ENCODE measurements at regions not wholly inside any gene's neighbourhood (a gene's known extent, or its start where the extent isn't known, plus 50 kb on each side); places are given as distances from the start of the nearest gene placed in this dataset.
"Not testable (repeated sequence)": the region's sequence is repeated elsewhere in the genome, so short reads cannot be mapped to it uniquely, and the experiment has no call there.

DNA sequence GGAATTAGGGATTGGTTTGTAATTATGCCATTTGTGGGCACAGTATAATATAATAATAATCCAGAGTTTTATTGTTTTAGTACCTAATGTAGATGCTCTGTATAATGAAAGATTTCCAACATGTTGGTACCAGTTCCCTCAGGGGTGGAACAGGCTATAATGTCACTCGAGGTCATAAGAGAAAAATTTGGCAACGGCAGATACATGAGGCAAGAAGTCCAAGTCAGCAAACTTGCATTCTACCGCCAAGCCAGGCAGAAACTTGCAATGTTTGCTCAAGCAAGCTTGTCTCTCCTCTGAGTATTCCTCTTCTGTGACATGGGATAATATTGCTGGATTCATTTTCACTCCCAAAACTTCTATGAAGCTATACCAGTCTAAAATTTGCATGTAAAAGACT, 520.0 kb upstream of the SALL3 start:
- no peak for FAIRE-seq
- DNase-seq (ENCODE audit: insufficient read length, low spot score): no peak

DNA sequence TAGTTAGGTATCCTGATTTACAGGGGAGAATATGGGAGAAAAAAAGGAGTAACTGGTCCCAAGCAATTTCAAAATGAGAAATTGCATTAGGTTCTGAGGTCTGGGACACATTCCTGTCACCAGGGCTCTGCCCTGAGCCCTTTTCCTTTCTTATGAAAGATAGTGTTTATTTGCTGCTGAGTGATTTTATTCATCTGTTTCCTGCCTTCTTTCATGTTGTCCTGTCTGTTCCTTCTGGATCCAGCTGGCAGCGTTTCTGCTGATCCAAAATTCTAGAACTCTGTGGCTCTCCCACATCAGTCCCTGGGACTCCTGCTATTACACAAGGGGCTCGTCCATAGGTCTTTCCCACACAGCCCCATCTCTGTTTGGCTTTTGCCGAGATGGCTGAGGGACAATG, 519.1 kb upstream of the SALL3 start:
- DNase-seq (ENCODE audit: insufficient read length, low spot score) (no peak), FAIRE-seq (no peak)

DNA sequence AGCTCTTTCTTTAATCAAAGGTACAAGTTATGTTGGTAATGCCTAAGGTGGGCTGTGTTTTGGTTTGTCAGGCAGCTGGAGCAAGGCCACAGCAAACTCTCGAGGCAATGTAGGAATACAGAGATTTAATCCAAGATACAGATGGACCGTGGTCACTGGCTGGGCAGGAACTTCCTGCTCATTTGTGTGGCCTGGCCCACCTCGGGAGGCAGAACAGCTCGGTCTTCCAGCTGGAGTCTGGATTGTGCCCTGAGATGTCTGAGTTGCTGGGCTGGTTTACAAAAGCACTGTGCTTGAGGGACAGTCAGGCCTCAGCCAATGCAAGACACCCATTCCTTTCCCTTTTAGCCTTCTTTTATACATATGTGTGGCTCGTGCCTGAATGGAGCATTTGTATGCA, 506.1 kb upstream of the SALL3 start:
- FAIRE-seq (no peak), DNase-seq (ENCODE audit: insufficient read length, low spot score) (no peak)

DNA sequence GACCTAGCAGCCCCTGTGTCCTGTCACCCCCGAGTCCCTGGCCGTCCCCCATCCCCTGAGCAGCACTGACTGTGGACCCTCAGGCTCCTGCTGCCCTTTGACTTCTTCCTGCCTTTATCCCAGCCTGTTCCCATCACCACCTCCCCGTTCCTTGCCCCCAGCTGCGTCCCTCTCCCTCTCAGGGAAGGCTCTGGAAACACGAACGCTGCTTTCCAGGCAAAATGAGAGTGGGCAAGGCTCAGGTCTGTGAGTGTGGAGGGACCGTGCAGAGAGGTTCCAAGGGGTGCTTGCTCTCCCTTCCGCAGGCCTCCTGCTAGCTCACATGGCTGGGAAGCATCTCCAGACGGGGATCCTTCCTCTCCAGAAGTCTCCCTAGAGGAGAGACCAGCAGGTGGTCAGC, 501.8 kb upstream of the SALL3 start:
- FAIRE-seq (no peak), DNase-seq (ENCODE audit: insufficient read length, low spot score) (no peak)

DNA sequence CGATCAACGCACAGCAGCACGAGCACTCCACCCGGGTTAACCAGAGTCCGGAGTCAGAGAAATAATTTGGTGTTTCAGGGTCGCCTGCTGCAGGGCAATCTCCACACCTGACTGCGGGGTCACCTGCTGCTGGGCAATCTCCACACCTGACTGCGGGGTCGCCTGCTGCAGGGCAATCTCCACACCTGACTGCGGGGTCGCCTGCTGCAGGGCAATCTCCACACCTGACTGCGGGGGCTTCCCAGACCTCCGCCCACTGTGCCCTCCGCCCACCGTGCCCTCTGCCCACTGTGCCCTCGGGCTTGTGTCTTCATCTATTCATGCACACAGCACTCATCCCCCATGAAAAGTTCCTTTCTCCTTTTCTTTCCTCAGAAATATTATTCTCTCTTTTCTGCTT, 500.2 kb upstream of the SALL3 start:
- FAIRE-seq: no peak

DNA sequence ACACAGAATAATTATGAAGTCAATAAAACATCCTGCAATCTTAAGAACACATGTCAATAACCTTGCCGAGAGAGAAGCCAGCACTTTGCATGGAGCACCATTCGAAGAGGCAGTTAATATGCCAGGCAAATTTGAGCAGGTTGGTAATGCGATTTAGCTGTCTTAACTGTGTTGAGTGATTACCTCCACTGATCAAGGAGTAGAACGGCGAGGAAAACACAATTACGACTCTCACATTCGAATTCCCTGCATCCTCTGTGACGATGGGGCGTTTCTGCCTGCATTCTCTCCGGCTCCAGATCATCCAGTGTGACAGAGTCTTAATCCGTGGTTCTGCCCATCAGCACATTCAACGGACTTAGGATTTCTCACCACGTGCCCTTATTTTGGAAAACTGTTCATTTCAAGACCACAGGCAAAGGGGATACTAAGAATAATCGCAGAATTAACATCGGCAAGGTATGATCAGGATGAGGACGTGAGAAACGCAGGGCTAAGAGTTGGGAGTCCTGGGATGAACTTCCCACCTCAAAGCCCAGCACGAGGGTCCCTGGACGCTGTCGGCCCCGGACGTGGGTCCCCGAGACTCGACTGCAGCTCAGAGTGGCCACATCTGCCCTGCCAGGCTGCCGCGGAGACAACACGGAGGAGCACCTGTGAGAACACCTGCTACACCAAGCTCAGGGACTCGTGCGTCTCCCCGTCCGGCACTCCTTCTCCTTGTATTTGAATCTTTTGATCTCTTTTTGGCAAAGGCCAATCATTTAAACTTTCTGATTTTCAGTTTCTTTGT, 499.2 kb upstream of the SALL3 start:
- FAIRE-seq (no peak), DNase-seq (ENCODE audit: insufficient read length, low spot score) (no peak)

More for the DNA sequence above, 500.2 kb upstream of the SALL3 start:
- no peak for DNase-seq (ENCODE audit: insufficient read length, low spot score)

DNA sequence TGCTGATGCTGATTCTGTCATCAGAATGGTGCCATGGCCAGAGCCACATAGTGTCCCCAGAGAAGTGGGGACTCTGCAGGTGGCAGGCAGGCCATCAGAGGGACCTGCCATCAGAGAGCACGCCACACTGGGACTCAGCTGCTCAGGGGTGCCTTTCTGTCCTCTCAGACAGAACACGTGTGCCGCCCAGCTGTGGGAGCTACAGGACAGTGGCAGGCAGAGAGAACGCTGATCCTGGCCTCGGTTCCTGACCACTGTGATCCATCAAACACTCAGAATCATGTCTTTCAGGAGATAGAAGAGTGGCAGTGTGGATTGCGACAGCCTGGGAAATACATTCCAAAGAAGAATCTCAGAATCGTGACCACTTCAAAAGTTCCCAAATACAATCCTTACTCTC, 497.2 kb upstream of the SALL3 start:
- FAIRE-seq (no peak), DNase-seq (ENCODE audit: insufficient read length, low spot score) (no peak)

DNA sequence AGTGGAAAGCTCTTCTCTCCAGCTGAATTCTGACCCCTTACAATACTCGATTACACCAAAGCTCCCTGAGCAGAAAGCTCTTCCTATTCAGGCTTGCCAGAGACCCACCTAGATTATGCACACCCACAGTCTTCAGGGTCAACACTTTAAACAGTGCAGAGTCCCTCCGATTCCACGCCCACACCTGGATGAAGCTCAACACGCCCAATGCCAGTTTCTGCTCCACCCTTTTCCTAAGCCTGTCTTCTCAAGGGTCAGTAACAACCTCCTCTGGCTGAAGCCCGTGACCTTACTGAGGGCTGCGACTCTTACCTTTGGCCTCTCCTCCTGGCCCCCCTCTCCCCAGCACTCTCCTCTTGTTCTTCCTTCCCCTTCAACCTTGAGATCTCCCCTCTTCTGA, 492.0 kb upstream of the SALL3 start:
- FAIRE-seq (no peak), DNase-seq (ENCODE audit: insufficient read length, low spot score) (no peak)

DNA sequence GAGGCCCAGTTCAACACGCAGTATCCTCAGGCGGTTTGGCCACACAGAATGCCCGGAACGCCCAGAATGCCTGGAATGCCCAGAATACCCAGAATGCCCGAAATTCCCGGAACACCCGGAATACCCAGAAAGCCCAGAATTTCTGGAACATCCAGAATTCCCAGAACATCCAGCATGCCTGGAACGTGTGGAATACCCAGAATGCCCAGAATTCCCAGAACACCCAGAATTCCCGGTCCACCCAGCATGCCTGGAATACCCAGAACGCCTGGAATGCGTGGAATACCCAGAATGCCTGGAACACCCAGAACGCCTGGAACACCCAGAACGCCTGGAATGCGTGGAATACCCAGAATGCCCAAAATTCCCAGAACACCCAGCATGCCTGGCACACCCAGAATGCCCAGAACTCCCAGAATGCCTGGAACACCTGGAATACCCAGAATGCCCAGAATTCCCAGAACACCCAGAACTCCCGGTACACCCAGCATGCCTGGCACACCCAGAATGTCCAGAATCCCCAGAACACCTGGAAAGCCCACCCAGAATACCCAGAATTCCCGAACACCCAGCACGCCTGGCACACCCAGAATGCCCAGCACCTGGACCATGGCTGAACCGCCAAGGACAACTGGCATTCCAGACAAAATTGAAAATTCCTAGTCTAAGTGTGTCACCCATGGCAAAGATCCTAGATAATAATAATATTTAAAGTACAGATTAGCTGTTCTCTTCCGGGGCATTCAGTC, 487.4 kb upstream of the SALL3 start:
- DNase-seq (ENCODE audit: insufficient read length, low spot score) (no peak), FAIRE-seq (no peak)

DNA sequence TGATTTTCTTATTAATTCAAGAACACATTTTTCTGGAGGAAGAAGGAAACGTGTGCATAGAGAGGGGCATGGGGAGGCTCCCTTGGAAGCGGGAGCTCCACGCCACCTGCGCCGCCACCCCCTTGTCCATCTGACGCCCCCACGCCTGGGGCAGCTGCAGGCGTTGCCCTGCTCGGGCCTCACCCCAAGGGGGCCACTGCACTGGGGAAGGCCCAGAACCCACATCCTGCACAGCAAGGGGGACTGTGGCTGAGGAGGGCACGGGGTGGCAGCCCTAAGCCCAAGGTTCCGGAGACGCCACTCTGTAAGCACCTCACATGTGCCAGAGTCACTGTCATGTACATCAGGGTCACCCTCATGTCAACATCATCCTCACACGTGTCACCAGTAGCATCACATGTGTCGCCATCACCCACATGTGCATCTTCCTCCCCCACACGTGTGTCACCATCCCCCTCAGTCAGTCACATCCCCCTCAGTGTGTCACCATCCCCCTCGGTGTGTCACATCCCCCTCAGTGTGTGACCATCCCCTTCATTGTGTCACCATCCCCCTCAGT, 486.7 kb upstream of the SALL3 start:
- DNase-seq (ENCODE audit: insufficient read length, low spot score) (no peak), FAIRE-seq (no peak)

DNA sequence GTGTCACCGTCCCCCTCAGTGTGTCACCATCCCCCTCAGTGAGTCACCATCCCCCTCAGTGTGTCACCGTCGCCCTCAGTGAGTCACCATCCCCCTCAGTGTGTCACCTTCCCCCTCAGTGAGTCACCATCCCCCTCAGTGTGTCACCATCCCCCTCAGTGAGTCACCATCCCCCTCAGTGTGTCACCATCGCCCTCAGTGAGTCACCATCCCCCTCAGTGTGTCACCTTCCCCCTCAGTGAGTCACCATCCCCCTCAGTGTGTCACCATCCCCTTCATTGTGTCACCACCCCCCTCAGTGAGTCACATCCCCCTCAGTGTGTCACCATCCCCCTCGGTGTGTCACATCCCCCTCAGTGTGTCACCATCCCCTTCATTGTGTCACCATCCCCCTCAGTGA, 486.1 kb upstream of the SALL3 start:
- not testable (repeated sequence) for DNase-seq (ENCODE audit: insufficient read length, low spot score); FAIRE-seq

DNA sequence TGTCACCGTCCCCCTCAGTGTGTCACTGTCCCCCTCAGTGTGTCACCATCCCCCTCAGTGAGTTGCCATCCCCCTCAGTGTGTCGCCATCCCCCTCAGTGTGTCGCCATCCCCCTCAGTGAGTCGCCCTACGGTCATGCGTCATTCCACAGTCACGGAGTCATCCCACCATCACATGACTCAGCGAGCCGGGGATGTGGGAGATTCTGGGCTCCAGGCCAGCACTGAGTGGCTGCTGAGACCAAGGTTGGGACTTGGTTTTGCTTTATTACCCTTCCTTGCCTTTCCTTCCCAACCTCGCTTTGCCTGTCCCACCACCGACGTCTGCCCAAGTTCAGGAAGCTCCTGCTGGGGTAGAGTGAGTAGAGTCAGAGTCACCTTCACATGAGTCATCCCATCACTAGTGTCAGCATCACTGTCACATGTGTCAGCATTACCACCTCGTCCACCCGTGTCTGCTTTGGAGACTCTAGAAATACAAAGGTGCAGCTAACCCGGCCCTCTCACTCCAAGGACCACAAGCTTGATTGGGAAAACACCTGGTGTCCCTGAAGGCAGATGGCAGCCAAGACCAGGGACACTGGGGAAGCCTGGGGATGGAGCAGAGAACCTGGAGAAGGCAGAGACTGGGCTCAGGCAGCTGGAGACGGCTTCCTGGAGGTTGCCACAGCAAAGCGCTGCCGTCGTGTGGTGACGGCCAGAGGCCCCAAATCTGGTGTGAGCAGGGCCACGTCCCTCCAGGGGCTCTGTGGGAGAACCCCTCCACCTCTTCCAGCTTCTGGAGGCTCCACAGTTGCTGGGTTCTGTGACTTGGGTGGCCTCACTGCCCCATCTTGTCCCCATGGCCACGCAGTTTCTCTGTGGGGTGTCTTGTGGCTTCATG, 485.2 kb upstream of the SALL3 start:
- FAIRE-seq: no peak
- DNase-seq (ENCODE audit: insufficient read length, low spot score): no peak

DNA sequence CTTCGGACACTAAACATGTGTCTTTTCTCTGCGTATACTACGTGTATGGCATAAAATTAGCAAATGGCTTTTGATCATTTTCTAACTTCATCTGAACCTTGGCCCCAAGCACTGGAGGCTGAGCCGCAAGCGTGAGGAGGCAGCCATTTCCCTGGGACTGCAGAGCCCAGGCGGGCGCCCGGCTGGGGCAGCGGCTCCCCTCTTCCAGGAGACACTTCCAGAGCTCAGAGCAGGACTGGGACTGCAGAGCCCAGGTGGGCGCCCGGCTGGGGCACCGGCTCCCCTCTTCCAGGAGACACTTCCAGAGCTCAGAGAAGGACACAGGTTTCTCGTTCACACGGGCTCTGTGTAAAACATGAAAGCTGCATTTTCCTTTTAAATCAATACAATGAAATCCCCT, 484.1 kb upstream of the SALL3 start:
- FAIRE-seq (no peak), DNase-seq (ENCODE audit: insufficient read length, low spot score) (no peak)

DNA sequence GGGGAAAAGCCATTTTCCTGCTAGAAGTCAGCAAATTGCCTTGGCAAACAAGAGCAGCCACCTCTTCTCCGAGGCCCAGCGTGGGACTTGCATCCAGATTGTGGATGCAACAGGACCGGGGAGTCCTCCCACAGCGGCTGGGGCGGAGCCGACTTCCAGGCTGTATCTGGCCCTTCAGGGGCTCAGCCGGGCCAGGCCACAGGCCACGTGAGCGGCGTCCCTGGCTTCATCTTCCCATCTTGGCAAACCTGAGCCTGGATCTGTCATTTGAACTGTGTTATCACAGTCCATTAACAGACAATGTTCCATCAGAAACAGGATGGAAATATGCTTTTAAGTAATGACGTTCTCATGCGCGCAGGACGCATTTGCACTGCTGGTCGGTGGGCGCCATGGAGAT, 483.5 kb upstream of the SALL3 start:
- DNase-seq (ENCODE audit: insufficient read length, low spot score) (no peak), FAIRE-seq (no peak)

DNA sequence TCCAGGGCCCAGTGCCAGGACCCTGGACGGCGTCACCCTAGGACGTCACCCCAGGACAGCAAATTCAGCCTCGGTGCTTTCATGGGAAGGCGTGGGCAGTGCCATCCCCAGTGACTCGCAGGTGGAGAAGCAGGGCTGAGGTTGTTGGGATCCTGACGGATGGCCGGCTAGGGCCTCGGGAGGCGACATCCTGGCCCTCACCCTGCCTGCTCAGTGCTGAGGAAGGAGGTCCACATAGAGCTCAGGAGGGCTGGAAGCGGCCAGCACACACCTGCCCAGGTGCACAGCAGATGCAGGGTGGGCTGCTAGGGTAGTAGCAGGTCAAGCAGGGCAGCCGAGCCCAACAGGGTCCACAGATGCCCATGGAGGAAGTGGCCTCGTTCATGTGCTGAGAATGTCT, 482.0 kb upstream of the SALL3 start:
- FAIRE-seq: no peak
- DNase-seq (ENCODE audit: insufficient read length, low spot score): no peak

DNA sequence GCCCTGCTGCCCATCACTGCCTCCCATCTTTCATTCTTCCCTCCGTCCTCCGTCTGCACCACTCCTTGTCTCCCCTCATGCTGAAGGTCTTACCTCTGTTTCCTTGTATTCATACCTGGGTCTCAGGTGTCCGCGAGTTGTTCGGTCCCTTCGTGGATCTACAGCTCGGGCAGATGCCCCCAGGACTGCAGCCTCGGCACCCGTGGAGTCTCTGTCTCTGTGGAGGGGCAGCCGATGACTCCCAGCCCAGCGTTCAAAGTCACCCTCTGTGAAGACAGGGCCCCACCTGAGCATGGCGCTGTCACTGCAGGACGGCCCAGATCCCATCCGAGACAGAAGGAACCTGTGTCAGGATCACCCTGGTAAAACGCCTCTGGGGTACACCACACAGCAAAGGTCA, 480.0 kb upstream of the SALL3 start:
- FAIRE-seq: no peak
- no peak for DNase-seq (ENCODE audit: insufficient read length, low spot score)

DNA sequence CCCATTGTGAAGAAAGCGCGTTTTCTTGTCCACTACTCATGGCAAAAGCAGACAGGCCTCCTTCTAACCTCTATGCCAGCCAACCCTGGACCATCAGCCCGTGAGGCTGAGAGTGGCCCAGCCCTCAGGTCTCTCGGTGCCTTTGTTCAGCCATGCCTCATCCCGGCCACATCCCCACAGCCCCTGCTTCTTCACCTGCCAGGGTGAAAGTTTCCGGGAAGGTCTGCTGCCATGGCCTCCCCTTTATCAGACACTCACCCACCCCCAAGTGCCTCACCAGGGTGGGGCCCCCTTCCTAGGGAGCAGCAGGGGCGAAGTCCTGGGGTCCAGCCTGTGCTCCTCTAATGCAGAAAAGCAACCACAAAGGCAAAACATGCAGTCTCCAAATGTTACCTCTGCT, 478.4 kb upstream of the SALL3 start:
- DNase-seq (ENCODE audit: insufficient read length, low spot score) (no peak), FAIRE-seq (no peak)

DNA sequence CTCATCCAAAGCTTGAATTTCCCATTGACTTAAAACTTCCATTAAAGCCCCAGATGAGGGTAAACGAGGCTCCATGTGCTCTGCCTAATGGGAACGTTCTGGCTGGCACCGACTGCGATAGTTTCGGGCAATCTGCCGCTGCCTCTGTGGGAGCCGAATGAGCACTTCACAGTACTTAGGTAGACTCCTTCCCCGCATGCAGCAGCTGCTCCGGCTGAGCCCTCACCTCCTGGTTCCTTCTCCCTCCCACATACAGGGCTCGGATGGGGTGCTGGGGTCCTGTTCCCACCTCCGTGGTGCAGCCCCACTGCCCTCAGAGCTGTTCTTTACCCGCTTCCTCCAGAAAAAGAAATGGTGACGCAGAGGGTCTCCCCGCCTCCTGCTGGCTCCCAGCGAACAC, 476.5 kb upstream of the SALL3 start:
- DNase-seq (ENCODE audit: insufficient read length, low spot score): no peak
- FAIRE-seq: no peak

DNA sequence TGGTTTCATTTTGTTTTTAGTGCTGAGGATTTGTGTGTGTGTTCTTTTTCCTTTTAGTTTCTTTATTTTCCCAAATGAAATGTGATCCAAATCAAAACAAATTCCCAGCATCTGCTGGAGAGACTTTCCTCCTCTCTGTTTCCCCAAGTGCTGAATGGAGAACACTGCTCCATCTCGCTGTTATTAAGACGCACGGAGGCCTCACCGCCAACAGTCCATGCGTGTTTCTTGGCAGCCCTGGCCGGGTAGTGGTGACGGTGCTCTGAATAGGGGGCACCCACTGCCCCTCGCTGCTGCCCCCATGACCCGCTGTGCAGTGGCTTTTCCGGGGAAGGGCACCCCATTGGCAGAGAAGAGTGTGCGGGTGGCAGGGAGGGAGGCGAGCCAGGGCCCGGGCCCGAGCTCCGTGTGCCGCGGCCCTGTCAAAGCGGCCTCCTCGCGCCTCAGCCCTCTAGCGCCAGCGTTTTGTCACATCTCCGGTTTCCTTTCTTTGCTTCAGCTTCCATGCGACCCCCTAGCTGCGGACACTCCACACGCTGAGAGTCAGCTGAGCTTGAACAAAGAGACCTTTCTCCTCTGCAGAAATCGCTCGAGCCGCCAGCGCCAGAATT, 473.7 kb upstream of the SALL3 start:
- DNase-seq (ENCODE audit: insufficient read length, low spot score): no peak
- no peak for FAIRE-seq

DNA sequence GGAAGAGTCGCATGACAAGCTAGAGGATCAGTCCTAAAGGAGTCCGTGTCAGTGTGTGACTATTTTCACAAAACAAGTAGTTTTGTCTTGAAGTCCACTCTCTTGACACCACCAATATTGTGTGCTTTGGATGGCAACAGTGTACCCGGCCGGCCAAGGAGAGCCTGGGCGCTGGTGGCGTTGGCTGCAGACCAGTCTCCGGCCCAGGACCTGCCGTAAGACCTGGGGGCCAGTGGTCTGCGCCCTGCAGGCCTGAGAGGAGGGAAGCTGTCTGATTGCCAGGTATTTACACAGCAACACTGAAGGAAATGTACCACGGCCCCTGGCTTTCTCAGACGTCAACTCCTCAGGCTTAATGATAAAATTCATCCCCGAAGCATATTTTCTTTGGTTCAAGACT, 472.4 kb upstream of the SALL3 start:
- DNase-seq (ENCODE audit: insufficient read length, low spot score) (no peak), FAIRE-seq (no peak)
